ENCODE measurements at regions not wholly inside any gene's neighbourhood (a gene's known extent, or its start where the extent isn't known, plus 50 kb on each side); places are given as distances from the start of the nearest gene placed in this dataset.

GRCh38 chr2:53217250-53217649 lies 550.4 kb upstream of the CHAC2 start:
- no peak for TF ChIP-seq POLR2AphosphoS5 (IDR thresholded peaks at IDR 0.05; ENCODE audit: low read depth, low read length)
- no peak for TF ChIP-seq REST (IDR thresholded peaks at IDR 0.05; ENCODE audit: insufficient read depth in 1 of 2, low read depth in 2 of 2, low read length in 2 of 2)
- TF ChIP-seq TAF1 (IDR thresholded peaks at IDR 0.05; ENCODE audit: borderline replicate concordance, insufficient read depth, low read length), result no peak
- no peak for TF ChIP-seq SIN3A (IDR thresholded peaks at IDR 0.05; ENCODE audit: borderline replicate concordance, insufficient read depth, low read length)

Measured in PFSK-1 (cell line).